ENCODE measurements at regions not wholly inside any gene's neighbourhood (a gene's known extent, or its start where the extent isn't known, plus 50 kb on each side); places are given as distances from the start of the nearest gene placed in this dataset.

DNA sequence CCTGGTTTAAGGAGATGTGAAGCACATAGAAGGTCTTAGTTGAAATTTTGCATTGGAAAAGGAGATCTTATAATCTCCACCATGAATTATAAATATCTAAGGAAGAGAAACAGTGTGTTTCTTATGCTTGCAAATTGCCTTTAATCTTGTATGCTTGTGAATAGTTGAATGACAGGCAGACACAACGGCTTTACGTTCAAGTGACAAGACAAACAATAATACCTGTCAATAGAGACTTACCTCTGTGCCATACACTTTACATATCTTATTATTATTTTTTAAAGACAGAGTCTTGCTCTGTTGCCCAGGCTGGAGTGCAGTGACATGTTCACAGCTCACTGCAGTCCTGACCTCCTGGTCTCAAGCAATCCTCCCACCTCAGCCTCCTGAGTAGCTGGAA, 113.7 kb downstream of the QPCT start:
- Histone ChIP-seq H3K56ac (replicated peaks; ENCODE audit: insufficient read length, low read depth, low read length) (no peak overlapping the region), H4K20me1 (replicated peaks in 1 of 2; ENCODE audit: control insufficient read depth in 1 of 2, insufficient read depth in 2 of 2, low read length in 2 of 2) (no peaks in the 10 kb centered on the region), H3K9me3 (ENCODE audit: insufficient read depth in 2 of 2, low read depth in 1 of 2, low read length in 1 of 2) (no peaks in the 10 kb centered on the region), H4K8ac (ENCODE audit: extremely low read depth, insufficient read depth, low read length) (no peak overlapping the region), H3K27ac (ENCODE audit: low read depth, low read length) (no peak overlapping the region), H3K18ac (ENCODE audit: extremely low read depth, low read length) (no peak overlapping the region), H3K23me2 (ENCODE audit: low read depth, low read length) (no peaks in the 10 kb centered on the region), H2BK120ac (replicated peaks; ENCODE audit: low read depth, low read length) (no peak overlapping the region), H2BK15ac (ENCODE audit: low read length) (no peak overlapping the region), H3K4ac (replicated peaks; ENCODE audit: insufficient read length, low read depth, low read length) (no peak overlapping the region), H2AFZ (ENCODE audit: low read length) (no peak overlapping the region), H3K23ac (ENCODE audit: insufficient read length) (no peak overlapping the region), H2AK5ac (ENCODE audit: low read depth, low read length) (no peak overlapping the region), H3K4me1 (replicated peaks in 1 of 4; ENCODE audit: control insufficient read depth in 3 of 4, insufficient read depth in 4 of 4, low read length in 3 of 4) (no peaks in the 10 kb centered on the region), H3K14ac (ENCODE audit: insufficient read length) (no peak overlapping the region), H2BK12ac (ENCODE audit: low read depth, low read length) (no peak overlapping the region), H4K91ac (replicated peaks; ENCODE audit: insufficient read length, low read length) (no peak overlapping the region), H2BK5ac (ENCODE audit: low read depth, low read length) (no peak overlapping the region), H3K79me1 (ENCODE audit: low read depth, low read length) (no peaks in the 10 kb centered on the region), H3K9ac (replicated peaks in 1 of 4; ENCODE audit: extremely low read depth in 1 of 4, low read depth in 3 of 4, low read length in 3 of 4) (no peak overlapping the region), H3K27me3 (replicated peaks in 1 of 4; ENCODE audit: control insufficient read depth in 3 of 4, extremely low read depth in 1 of 4, insufficient read depth in 3 of 4, low read length in 3 of 4) (no peaks in the 10 kb centered on the region), H3K4me3 (ENCODE audit: extremely low read depth in 1 of 4, insufficient read depth in 2 of 4, low read depth in 3 of 4, low read length in 4 of 4) (no peak overlapping the region), H3K36me3 (ENCODE audit: control insufficient read depth in 2 of 4, insufficient read depth in 4 of 4, low read length in 3 of 4) (no peaks in the 10 kb centered on the region), H4K5ac (ENCODE audit: insufficient read length, low read depth, low read length) (no peak overlapping the region), H2BK20ac (ENCODE audit: low read length) (no peak overlapping the region), H3K4me2 (ENCODE audit: insufficient read depth in 1 of 2, low read depth in 2 of 2, low read length in 2 of 2) (no peak overlapping the region), H3K79me2 (ENCODE audit: control insufficient read depth in 1 of 2, insufficient read depth in 2 of 2, low read length in 2 of 2) (no peaks in the 10 kb centered on the region)
- DNase-seq (ENCODE audit: low read depth in 1 of 2, low spot score in 2 of 2) (no peak), FAIRE-seq (no peak)
- TF ChIP-seq CHD2 (IDR thresholded peaks at IDR 0.05; ENCODE audit: low read length) (no peak), SP1 (IDR thresholded peaks at IDR 0.05; ENCODE audit: low read depth, low read length) (no peak), KDM5A (IDR thresholded peaks at IDR 0.05; ENCODE audit: low read length) (no peak)
- POLR2A ChIA-PET (ENCODE audit: partially characterized antibody) = no interaction called here
- CTCF ChIA-PET (ENCODE audit: partially characterized antibody) = no interaction called here
- WGBS, 2 experiments (ENCODE audit: extremely low coverage in 1 of 2, insufficient coverage in 1 of 2, insufficient read length in 1 of 2, insufficient replicate concordance in 2 of 2, low coverage in 1 of 2, low lambda C conversion rate in 2 of 2, missing lambda C conversion rate in 1 of 2) = 86% methylated on average over 2 of the region's 2 CpGs; no CpG with 5 or more reads in 1 of the 2 experiments

Measured in H1 (cell line).